H54 (cell line): ENCODE measurements at regions not wholly inside any gene's neighbourhood (a gene's known extent, or its start where the extent isn't known, plus 50 kb on each side); places are given as distances from the start of the nearest gene placed in this dataset.
"Not testable (repeated sequence)": the region's sequence is repeated elsewhere in the genome, so short reads cannot be mapped to it uniquely, and the experiment has no call there.

Source experiments
- DNase-seq: peaks from one replicate; pipeline ENCODE4 v3.0.0; 2011; ENCODE audit warnings: low spot score, mixed read lengths; ENCODE audit not compliant: insufficient read length
- FAIRE-seq: peaks from 3 replicates; lab custom pipeline; 2011; peaks lifted over from hg19 to GRCh38; lab: Jason Lieb, UNC
- POLR2A ChIP-seq: IDR thresholded peaks from 2 replicates; pipeline ENCODE4 v1.6.1; 2011; ENCODE audit warnings: low read depth, mild to moderate bottlenecking, low read length

DNA sequence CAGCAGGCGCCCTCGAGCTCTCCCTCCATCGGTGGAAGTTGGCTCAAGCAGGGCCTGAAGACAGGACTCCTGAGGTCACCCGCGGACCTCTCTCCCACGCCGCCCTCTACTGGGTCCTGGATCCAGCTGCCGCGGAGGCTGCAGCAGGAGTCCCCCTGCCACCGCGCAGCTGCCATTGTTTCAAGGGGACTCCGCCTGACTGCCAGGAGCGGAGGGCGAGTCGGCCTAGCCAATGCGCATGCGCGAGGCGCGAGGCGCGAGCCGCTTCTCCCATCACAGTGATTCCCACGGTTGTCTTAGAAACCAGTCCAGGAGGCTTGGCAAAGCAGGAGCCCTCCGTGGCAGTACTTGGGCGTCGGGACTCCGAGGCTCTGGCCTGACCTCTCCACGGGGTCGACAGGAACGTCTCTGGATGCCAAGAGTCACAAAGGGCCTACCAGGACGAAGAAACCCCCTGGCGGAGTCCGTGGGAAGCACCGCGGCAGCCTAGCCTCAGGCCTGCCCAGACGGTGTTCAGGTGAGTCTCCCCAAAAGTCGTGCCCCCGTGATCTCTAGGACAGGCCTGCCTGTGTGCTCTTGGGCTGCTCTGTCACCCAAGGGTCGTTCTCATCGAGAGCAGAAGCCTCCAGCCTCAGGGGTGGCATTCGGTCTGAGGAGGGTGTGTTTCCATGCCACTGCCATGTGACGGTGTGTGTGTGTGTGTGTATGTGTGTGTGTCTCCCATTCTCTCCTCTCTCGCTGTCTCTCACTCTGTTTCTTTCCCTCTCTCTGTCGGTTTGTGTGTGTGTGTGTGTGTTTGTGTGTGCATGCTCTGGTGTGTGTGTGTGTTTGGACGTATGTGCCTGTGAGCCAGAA is 290.6 kb upstream of the ZNF337 start:
- no peak for TF ChIP-seq POLR2A
- DNase-seq (no peak), FAIRE-seq (no peak)

DNA sequence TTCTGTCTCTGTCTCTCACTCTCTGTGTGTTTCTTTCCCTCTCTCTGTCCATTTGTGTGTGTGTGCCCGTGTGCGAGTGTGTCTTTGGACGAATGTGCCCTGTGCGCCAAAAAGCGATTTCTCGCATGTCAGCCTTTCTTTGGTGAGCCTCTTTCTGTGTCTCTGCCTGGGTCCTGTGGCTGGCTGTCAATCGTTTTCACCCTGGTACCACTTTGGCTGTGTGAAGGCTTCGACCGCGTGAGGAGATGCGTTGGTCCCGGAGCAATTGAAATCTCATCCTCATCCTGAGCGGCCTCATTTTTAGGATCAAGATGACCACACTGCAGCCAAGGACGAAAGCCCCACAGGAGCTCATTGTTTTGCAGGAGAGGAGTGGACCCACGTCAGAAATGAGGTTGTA is 288.9 kb upstream of the ZNF337 start:
- no peak for TF ChIP-seq POLR2A
- no peak for FAIRE-seq

DNA sequence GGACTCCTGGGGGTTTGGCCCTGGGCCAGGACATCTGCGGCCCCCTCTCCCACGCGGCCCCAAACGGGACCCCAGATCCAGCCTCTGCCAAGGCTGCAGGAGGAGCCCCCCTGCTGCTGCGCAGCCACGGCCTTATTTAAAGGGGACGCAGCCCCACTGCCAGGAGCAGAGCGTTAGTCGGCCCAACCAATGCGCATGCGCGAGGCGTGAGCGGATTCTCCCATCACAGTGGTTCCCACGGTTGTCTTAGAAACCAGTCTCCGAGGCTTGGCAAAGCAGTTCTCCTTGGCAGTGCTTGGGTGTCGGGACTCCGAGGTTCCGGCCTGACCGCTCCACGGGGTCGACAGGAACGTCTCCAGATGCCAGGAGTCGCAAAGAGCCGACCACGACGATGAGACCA is 288.3 kb upstream of the ZNF337 start:
- DNase-seq: no peak
- no peak for FAIRE-seq
- no peak for TF ChIP-seq POLR2A

More for the DNA sequence above, 288.9 kb upstream of the ZNF337 start:
- DNase-seq: no peak

DNA sequence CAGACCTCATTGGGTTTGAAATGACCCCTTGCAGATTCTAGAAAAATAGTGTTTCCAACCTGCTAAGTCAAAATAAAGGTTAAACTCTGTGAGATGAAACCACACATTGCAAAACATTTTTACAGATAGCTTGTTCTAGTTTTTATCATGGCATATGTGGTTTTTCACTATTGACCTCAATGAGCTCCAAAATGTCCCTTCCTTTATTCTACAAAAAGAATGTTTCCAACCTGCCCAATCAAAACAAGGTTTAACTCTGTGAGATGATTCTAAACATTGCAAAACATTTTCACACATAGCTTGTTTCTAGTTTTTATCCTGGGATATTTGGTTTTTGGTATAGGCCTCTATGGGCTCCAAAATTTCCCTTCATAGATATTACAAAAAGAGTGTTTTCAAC is 286.0 kb upstream of the ZNF337 start:
- FAIRE-seq, DNase-seq: not testable (repeated sequence)

DNA sequence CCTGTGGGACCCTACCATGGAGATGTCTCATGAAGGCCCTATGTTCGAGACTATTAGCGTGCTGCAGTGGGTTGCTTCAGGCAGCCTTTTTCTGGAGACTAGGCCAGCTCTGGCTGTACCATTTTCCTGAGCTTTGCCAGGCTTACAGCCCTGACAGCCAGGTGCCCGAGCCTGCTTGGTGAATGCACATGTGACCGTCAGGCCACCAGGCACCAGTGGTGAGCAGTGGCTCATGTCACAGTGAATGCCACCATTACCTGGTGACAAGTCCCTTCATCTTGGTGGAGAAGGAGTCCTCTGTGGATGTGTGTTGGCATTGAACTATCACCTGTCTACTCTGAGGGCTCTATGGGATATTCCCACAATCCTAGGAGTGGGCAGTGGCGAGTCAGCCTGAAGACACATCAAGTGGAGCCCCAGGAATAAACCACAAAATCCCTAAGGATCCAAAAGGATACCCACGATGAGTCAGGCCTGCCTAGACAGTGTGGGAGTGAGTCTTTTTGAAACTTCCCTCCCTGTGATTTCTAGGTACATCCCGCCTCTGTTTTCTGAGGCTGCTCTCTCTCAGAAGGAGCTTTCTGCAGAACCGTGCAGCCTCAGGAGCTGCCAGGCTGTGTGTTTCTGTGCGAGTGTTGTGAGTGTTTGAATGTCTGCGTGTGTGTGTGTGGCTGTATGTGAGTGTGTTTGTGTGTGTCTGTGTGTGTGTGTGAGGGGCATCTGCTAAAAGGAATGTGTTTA is 282.0 kb upstream of the ZNF337 start:
- DNase-seq, FAIRE-seq: not testable (repeated sequence)

DNA sequence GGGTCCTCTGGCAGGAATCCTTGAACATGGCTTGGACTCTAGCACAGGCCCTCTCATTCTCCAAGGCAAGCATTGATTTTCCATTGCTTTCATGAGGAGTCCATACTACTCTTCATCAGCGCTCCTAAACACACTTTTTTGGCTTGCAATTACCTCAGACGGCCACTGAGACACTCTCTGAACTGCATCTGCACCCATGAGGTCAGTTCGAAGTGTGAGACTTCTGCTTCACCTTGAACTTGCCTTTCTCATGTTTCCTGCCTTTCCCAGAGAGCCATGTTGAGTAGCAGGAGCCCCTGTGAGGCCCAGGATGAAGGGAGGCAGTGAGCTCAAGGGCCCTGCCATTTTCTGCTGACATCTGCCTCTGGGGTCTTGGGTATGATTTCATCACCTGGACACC is 279.2 kb upstream of the ZNF337 start:
- FAIRE-seq, DNase-seq: not testable (repeated sequence)

DNA sequence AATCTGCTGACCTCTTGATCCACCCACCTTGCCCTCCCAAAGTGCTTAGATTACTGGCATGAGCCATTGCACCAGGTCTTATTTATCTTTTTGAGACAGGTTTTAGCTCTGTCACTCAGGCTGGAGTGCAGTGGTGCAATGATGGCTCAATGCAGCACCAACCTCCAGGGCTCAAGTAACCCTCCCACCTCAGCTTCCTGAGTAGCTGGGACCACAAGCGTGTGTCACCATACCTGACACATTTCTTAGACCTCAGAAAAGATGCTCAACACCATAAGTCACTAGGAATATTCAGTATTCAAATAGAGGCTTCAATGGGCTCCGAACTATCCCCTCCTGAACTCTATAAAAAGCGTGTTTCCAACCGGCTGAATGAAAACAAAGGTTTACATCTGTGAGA is 268.6 kb upstream of the ZNF337 start:
- FAIRE-seq, DNase-seq: not testable (repeated sequence)

DNA sequence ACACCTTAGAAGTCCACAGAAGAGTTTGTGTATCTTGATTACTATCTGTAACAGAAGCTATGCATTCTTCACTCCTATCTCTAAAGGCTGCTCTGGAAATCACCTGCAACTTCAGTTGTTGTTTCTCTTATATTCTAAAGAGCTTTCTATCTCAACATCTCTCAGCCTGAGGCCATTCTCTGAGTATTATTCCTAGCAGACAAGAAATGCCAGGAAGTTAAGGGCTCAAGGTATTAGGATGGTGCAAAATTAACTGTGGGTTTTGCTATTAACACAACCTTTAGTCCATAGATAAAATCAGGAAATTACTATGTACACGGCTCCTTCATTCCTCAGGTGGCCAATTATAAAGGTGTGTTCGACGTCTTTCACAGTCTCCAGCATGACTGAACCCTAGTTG is 257.2 kb upstream of the ZNF337 start:
- not testable (repeated sequence) for DNase-seq, FAIRE-seq

DNA sequence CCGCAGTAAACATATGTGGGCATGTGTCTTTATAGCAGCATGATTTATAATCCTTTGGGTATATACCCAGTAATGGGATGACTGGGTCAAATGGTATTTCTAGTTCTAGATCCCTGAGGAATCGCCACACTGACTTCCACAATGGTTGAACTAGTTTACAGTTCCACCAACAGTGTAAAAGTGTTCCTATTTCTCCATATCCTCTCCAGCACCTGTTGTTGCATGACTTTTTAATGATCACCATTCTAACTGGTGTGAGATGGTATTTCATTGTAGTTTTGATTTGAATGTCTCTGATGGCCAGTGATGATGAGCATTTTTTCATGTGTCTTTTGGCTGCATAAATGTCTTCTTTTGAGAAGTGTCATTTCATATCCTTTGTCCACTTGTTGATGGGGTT is 238.6 kb upstream of the ZNF337 start:
- not testable (repeated sequence) for DNase-seq, FAIRE-seq

DNA sequence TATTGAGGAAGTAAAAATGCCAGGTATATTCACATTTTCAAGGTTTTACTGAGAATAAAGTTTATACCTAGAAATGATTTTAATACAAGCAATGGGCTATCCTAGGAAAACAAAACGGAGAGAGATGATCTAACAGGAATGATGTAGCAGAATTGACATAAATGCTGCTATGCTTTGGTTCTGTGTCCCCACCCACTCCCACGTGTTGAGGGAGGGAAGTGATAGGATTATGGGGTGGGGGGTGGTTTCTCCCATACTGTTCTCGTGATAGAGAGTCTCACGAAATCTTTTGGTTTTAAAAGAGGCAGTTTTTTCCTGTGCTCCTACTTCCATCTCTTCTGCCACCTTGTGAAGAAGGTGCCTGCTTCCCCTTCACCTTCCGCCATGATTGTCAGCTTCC is 236.2 kb upstream of the ZNF337 start:
- FAIRE-seq, DNase-seq: not testable (repeated sequence)

DNA sequence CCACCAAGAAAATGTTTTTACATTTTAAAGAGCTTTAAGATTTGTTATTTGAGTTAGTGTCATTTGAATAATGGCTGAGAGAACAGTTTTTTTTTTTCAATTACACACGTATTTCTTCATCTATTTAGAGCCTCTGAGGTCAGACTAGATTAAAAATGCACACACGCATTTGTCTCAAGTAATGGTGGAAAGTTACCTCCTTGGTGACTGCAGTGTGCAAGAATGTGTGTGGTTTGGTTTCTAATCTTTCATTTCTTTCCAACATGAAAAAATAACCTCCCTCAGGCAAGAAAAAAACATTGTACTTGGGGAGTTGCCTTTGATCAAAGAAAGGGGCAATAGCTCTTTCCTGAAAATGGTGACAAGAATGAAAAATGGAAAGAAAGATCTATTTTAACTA is 235.5 kb upstream of the ZNF337 start:
- FAIRE-seq: peak; percentile 20
- DNase-seq: not testable (repeated sequence)

DNA sequence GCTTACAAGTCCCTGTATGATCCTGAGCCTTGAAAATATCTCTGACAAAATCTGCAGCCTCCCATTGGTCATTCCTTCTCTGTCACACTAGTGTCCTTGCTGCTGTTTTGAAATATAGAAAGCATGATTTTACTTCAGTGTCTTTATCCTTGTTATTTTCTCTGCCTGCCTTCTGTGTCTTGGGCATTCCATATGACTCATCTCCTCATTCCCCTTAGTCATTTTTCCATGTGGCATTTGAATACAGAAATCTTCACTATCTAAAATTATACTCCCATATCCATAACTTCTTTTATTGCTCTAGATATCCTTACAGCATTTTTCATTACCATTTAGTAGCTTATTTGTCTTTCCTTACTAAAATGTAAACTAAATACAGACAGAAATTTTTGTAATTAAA is 205.7 kb upstream of the ZNF337 start:
- DNase-seq, FAIRE-seq: not testable (repeated sequence)

DNA sequence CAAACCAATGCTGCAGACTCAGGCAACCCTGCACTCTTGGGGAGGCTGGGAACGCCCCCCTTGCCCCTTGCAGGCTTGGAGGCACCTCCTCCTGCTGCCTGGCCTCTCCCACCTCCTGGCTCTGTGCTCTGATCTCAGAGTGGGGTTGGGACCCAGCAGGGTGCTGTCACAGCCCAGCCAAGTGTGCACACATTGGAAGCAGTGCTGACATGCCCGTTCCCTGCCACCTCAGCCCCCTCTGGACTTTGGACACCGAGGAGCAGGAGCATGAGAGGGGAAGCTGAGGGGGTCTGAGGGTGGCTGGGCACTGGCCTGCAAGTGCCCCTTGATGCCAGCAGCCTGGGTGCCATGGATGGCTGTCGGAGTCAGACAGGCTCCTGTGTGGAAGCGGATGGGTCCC is 202.0 kb upstream of the ZNF337 start:
- DNase-seq, FAIRE-seq: not testable (repeated sequence)

DNA sequence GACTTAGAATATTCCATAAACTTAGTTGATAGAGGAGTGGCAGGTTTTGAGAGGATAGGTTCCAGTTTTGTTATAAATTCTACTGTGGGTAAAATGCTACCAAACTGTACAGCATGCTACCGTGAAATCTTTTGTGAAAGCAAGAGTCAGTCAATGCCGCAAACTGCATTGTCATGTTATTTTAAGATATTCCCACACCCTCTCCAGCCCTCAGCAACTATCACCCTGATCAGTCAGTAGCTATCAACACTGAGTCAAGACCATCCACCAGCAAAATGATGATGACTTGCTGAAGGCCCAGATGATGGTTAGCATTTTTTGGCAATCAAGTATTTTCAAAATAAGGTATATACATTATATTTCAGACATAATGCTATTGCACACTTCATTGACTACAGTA is 182.4 kb upstream of the ZNF337 start:
- FAIRE-seq, DNase-seq: not testable (repeated sequence)

DNA sequence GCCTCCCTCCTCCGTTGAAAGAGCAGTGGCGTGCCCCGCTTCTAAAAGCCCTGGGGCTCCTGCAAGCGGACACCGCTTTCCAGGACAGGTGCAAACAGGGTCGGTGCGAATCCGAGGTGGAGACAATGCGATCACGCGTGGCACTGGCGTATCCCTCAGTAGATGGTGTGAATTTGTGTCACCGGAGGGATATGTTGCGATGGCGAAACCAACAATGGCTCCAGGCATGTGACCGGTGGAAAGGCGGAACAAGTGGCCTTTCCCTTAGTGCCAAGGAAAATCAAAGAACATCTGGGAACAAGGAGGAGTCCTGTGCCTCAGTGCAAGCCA is 172.0 kb upstream of the ZNF337 start:
- not testable (repeated sequence) for DNase-seq, FAIRE-seq
